IgD-negative memory B cell (primary cell): ENCODE measurements at regions not wholly inside any gene's neighbourhood (a gene's known extent, or its start where the extent isn't known, plus 50 kb on each side); places are given as distances from the start of the nearest gene placed in this dataset.
"Not testable (repeated sequence)": the region's sequence is repeated elsewhere in the genome, so short reads cannot be mapped to it uniquely, and the experiment has no call there.

ENCODE experiments used
- H3K27ac Mint-ChIP-seq, 3 donors: one replicate each; pipeline ENCODE4 v1.8.0; 2020 to 2022; ENCODE audit warnings: mild to moderate bottlenecking in 3 of 3, mixed read lengths in 3 of 3, moderate library complexity in 1 of 3
- H3K27me3 Mint-ChIP-seq: one replicate; pipeline ENCODE4 v1.8.0; 2021; ENCODE audit warnings: mixed read lengths
- H3K36me3 Mint-ChIP-seq: one replicate; pipeline ENCODE4 v1.8.0; 2020; ENCODE audit warnings: mild to moderate bottlenecking, mixed read lengths
- H3K4me1 Mint-ChIP-seq, 3 donors: one replicate each; pipeline ENCODE4 v1.8.0; 2020 to 2022; ENCODE audit warnings: mixed read lengths in 3 of 3, mild to moderate bottlenecking in 1 of 3
- H3K4me3 Mint-ChIP-seq, 4 donors: one replicate each; pipeline ENCODE4 v1.8.0; 2020 to 2022; ENCODE audit warnings: mild to moderate bottlenecking in 4 of 4, mixed read lengths in 4 of 4, moderate library complexity in 3 of 4
- H3K9me3 Mint-ChIP-seq, 3 donors: one replicate each; pipeline ENCODE4 v1.8.0; 2020 to 2021; ENCODE audit warnings: mixed read lengths in 3 of 3, mild to moderate bottlenecking in 1 of 3

GRCh38 chr1:104264521-104264920, 514.8 kb downstream of the AMY1C start:
- Mint-ChIP-seq H3K27ac (no peak overlapping the region), H3K36me3 (no peaks in the 10 kb centered on the region), H3K4me1 (peaks cover 0 to 4% (median 1%) of the 10 kb centered on the region in 3 donors), H3K4me3 (no peak overlapping the region), H3K27me3 (no peaks in the 10 kb centered on the region), H3K9me3 (peaks cover 0 to 4% (median 2%) of the 10 kb centered on the region in 3 donors)

- H3K36me3 Mint-ChIP-seq: no peaks in the 10 kb centered on the region
- no peaks in the 10 kb centered on the region for H3K27me3 Mint-ChIP-seq
- peaks cover 0 to 4% (median 2%) of the 10 kb centered on the region in 3 donors for H3K9me3 Mint-ChIP-seq
- H3K4me1 Mint-ChIP-seq: peaks cover 0 to 3% (median 1%) of the 10 kb centered on the region in 3 donors
- no peak overlapping the region for H3K4me3 Mint-ChIP-seq
- H3K27ac Mint-ChIP-seq: no peak overlapping the region
Measured at GRCh38 chr1:104265163-104265562, 515.5 kb downstream of the AMY1C start.

- Mint-ChIP-seq H3K36me3 (no peaks in the 10 kb centered on the region), H3K4me3 (no peak overlapping the region), H3K27me3 (no peaks in the 10 kb centered on the region), H3K9me3 (peaks cover 0 to 2% (median 0%) of the 10 kb centered on the region in 3 donors), H3K4me1 (peaks cover 0 to 3% (median 1%) of the 10 kb centered on the region in 3 donors), H3K27ac (no peak overlapping the region)
Measured at GRCh38 chr1:104266612-104267011, 516.9 kb downstream of the AMY1C start.

GRCh38 chr1:104288322-104288721, 538.6 kb downstream of the AMY1C start:
- H3K27me3 Mint-ChIP-seq, H3K4me3 Mint-ChIP-seq, H3K9me3 Mint-ChIP-seq, H3K36me3 Mint-ChIP-seq, H3K27ac Mint-ChIP-seq, H3K4me1 Mint-ChIP-seq: not testable (repeated sequence)

GRCh38 chr1:104291156-104291555, 541.5 kb downstream of the AMY1C start:
- H3K4me1 Mint-ChIP-seq: no peaks in the 10 kb centered on the region
- H3K9me3 Mint-ChIP-seq: peaks cover 0 to 3% (median 2%) of the 10 kb centered on the region in 3 donors
- H3K27ac Mint-ChIP-seq: no peak overlapping the region
- peaks cover 2% of the 10 kb centered on the region for H3K27me3 Mint-ChIP-seq
- no peak overlapping the region for H3K4me3 Mint-ChIP-seq
- H3K36me3 Mint-ChIP-seq: no peaks in the 10 kb centered on the region

- peaks cover 0 to 2% (median 2%) of the 10 kb centered on the region in 3 donors for H3K9me3 Mint-ChIP-seq
- no peaks in the 10 kb centered on the region for H3K36me3 Mint-ChIP-seq
- H3K27me3 Mint-ChIP-seq: peaks cover 2% of the 10 kb centered on the region
- H3K27ac Mint-ChIP-seq: no peak overlapping the region
- no peaks in the 10 kb centered on the region for H3K4me1 Mint-ChIP-seq
- no peak overlapping the region for H3K4me3 Mint-ChIP-seq
Measured at GRCh38 chr1:104294259-104294658, 544.6 kb downstream of the AMY1C start.

- Mint-ChIP-seq H3K4me3 (no peak overlapping the region), H3K9me3 (peaks cover 0 to 2% (median 0%) of the 10 kb centered on the region in 3 donors), H3K27me3 (peaks cover 2% of the 10 kb centered on the region), H3K4me1 (no peaks in the 10 kb centered on the region), H3K36me3 (no peaks in the 10 kb centered on the region), H3K27ac (no peak overlapping the region)
Measured at GRCh38 chr1:104295511-104295910, 545.8 kb downstream of the AMY1C start.

GRCh38 chr1:104309673-104310072, 560.0 kb downstream of the AMY1C start:
- Mint-ChIP-seq H3K27ac (no peak overlapping the region), H3K4me3 (no peak overlapping the region), H3K4me1 (peaks cover 0 to 2% (median 0%) of the 10 kb centered on the region in 3 donors), H3K36me3 (no peaks in the 10 kb centered on the region), H3K9me3 (peaks cover 1 to 4% (median 2%) of the 10 kb centered on the region in 3 donors), H3K27me3 (no peaks in the 10 kb centered on the region)

- H3K36me3 Mint-ChIP-seq: no peaks in the 10 kb centered on the region
- no peak overlapping the region for H3K4me3 Mint-ChIP-seq
- H3K4me1 Mint-ChIP-seq: peaks cover 0 to 3% (median 0%) of the 10 kb centered on the region in 3 donors
- no peak overlapping the region for H3K27ac Mint-ChIP-seq
- H3K9me3 Mint-ChIP-seq: peaks cover 1 to 8% (median 2%) of the 10 kb centered on the region in 3 donors
- H3K27me3 Mint-ChIP-seq: no peaks in the 10 kb centered on the region
Measured at GRCh38 chr1:104315823-104316222, 566.1 kb downstream of the AMY1C start.

- no peaks in the 10 kb centered on the region for H3K36me3 Mint-ChIP-seq
- peaks cover 0 to 2% (median 0%) of the 10 kb centered on the region in 3 donors for H3K4me1 Mint-ChIP-seq
- no peak overlapping the region for H3K4me3 Mint-ChIP-seq
- H3K9me3 Mint-ChIP-seq: peaks cover 0 to 8% (median 0%) of the 10 kb centered on the region in 3 donors
- no peaks in the 10 kb centered on the region for H3K27me3 Mint-ChIP-seq
- no peak overlapping the region for H3K27ac Mint-ChIP-seq
Measured at GRCh38 chr1:104322131-104322530, 572.4 kb downstream of the AMY1C start.

- H3K9me3 Mint-ChIP-seq: no peaks in the 10 kb centered on the region
- no peaks in the 10 kb centered on the region for H3K4me1 Mint-ChIP-seq
- H3K27me3 Mint-ChIP-seq: no peaks in the 10 kb centered on the region
- no peaks in the 10 kb centered on the region for H3K36me3 Mint-ChIP-seq
- H3K27ac Mint-ChIP-seq: no peak overlapping the region
- no peak overlapping the region for H3K4me3 Mint-ChIP-seq
Measured at GRCh38 chr1:104329278-104329677, 579.6 kb downstream of the AMY1C start.

GRCh38 chr1:104331763-104332162, 582.1 kb downstream of the AMY1C start:
- Mint-ChIP-seq H3K4me3 (no peak overlapping the region), H3K27me3 (no peaks in the 10 kb centered on the region), H3K9me3 (no peaks in the 10 kb centered on the region), H3K4me1 (no peaks in the 10 kb centered on the region), H3K36me3 (peaks cover under 1% of the 10 kb centered on the region), H3K27ac (no peak overlapping the region)

- H3K9me3 Mint-ChIP-seq, H3K4me1 Mint-ChIP-seq, H3K27me3 Mint-ChIP-seq, H3K36me3 Mint-ChIP-seq, H3K27ac Mint-ChIP-seq, H3K4me3 Mint-ChIP-seq: not testable (repeated sequence)
Measured at GRCh38 chr1:104337927-104338326, 588.2 kb downstream of the AMY1C start.

- Mint-ChIP-seq H3K4me1 (no peaks in the 10 kb centered on the region), H3K9me3 (peaks cover 0 to 15% (median 3%) of the 10 kb centered on the region in 3 donors), H3K27me3 (peaks cover 1% of the 10 kb centered on the region), H3K27ac (no peak overlapping the region), H3K4me3 (no peak overlapping the region), H3K36me3 (peaks cover under 1% of the 10 kb centered on the region)
Measured at GRCh38 chr1:104341944-104342343, 592.2 kb downstream of the AMY1C start.

- Mint-ChIP-seq H3K36me3 (peaks cover 2% of the 10 kb centered on the region), H3K4me3 (no peak overlapping the region), H3K4me1 (no peaks in the 10 kb centered on the region), H3K9me3 (peaks cover 0 to 10% (median 1%) of the 10 kb centered on the region in 3 donors), H3K27me3 (peaks cover 1% of the 10 kb centered on the region), H3K27ac (no peak overlapping the region)
Measured at GRCh38 chr1:104348277-104348676, 598.6 kb downstream of the AMY1C start.

GRCh38 chr1:104353580-104353979, 603.9 kb downstream of the AMY1C start:
- Mint-ChIP-seq H3K36me3 (peaks cover 2% of the 10 kb centered on the region), H3K9me3 (peaks cover 0 to 2% (median 1%) of the 10 kb centered on the region in 3 donors), H3K27ac (no peak overlapping the region), H3K4me3 (no peak overlapping the region), H3K27me3 (no peaks in the 10 kb centered on the region), H3K4me1 (no peaks in the 10 kb centered on the region)
